HCT116 (cell line): ENCODE measurements at regions not wholly inside any gene's neighbourhood (a gene's known extent, or its start where the extent isn't known, plus 50 kb on each side); places are given as distances from the start of the nearest gene placed in this dataset.

Experiments used
- ATAC-seq: fragments of 200-7000 bp; cut with Tn5 transposase; 2 replicates; pipeline ENCODE4 v1.9.1; 2020; ENCODE audit warnings: mild to moderate bottlenecking, moderate library complexity
- BruUV-seq: library from RNA; stranded (reverse); fragments of 400-500 nt; replicated peaks from 2 replicates; lab custom pipeline; 2021; lab: Mats Ljungman, UMichigan
- CTCF ChIA-PET: fragments of 300-600 bp; sonication (Branson Sonifier 250); formaldehyde crosslinking; loops from one replicate; lab custom pipeline; 2021; ENCODE audit warnings: antibody characterized with exemption; lab: Charles Lee
- POLR2A ChIA-PET: fragments of 300-600, 350-600 bp; sonication (Branson Sonifier 250); formaldehyde crosslinking; loops from one replicate; lab custom pipeline; 2021; ENCODE audit warnings: antibody characterized with exemption; lab: Charles Lee
- RAD21 ChIA-PET, 2 experiments: fragments of 300-600 bp; sonication (Branson Sonifier 250); formaldehyde crosslinking; loops; one replicate each; lab custom pipeline; 2023; ENCODE audit warnings: low total read pairs in 2 of 2; ENCODE audit not compliant: uncharacterized antibody in 2 of 2, unreplicated experiment in 2 of 2, low non-redundant PET in 1 of 2; lab: Charles Lee
- DNase-seq: peaks from one replicate; pipeline ENCODE4 v3.0.0-alpha.2; 2010; ENCODE audit warnings: low read depth, low spot score
- H2AFZ ChIP-seq: fragments of 200-600 bp; shearing (Covaris generic), sonication (generic); 2 replicates; pipeline ENCODE4 v1.6.1; 2017; ENCODE audit warnings: low read depth, mixed run types, mixed read lengths, antibody characterized with exemption, low read length; ENCODE audit not compliant: poor library complexity, severe bottlenecking
- H3K27ac ChIP-seq: 2 replicates; pipeline ENCODE4 v1.5.1; 2012; ENCODE audit warnings: low read depth, low read length
- H3K27me3 ChIP-seq: fragments of 200-600 bp; sonication (generic); 2 replicates; pipeline ENCODE4 v1.6.1; 2016; ENCODE audit warnings: mixed run types, low read length, mixed read lengths; ENCODE audit not compliant: insufficient read depth
- H3K36me3 ChIP-seq, 2 experiments: fragments of 200-500 bp in 1 of 2; fragments of 200-600 bp in 1 of 2; sonication (Bioruptor generic) in 1 of 2; sonication (generic) in 1 of 2; 2 replicates each; pipeline versions ENCODE4 v1.5.1 to v1.6.1; 2014 to 2016; ENCODE audit warnings: low read length in 2 of 2, inconsistent platforms in 1 of 2, mixed read lengths in 1 of 2, mixed run types in 1 of 2; ENCODE audit not compliant: insufficient read depth in 2 of 2, control insufficient read depth in 1 of 2
- H3K4me1 ChIP-seq, 2 experiments: fragments of 200-600 bp in 1 of 2; sonication (generic) in 1 of 2; 2 replicates each; pipeline versions ENCODE4 v1.5.1 to v1.6.1; 2012 to 2017; ENCODE audit warnings: low read length in 2 of 2, inconsistent platforms in 1 of 2, mild to moderate bottlenecking in 1 of 2, mixed read lengths in 1 of 2, mixed run types in 1 of 2, moderate library complexity in 1 of 2; ENCODE audit not compliant: insufficient read depth in 2 of 2, control insufficient read depth in 1 of 2
- H3K4me2 ChIP-seq: fragments of 200-600 bp; sonication (generic); 2 replicates; pipeline ENCODE4 v1.6.1; 2017; ENCODE audit warnings: mixed run types, low read length, mixed read lengths
- H3K4me3 ChIP-seq, 2 experiments: fragments of 200-600 bp in 1 of 2; sonication (generic) in 1 of 2; replicated peaks in 1 of 2; 2 replicates each; pipeline ENCODE4 v1.5.1; 2011 to 2016; ENCODE audit warnings: low read length in 2 of 2, control low read depth in 1 of 2, low read depth in 1 of 2, mild to moderate bottlenecking in 1 of 2, mixed read lengths in 1 of 2, mixed run types in 1 of 2
- H3K79me2 ChIP-seq: fragments of 200-600 bp; sonication (generic); 2 replicates; pipeline ENCODE4 v1.6.1; 2017; ENCODE audit warnings: mild to moderate bottlenecking, mixed run types, low read length, moderate library complexity, mixed read lengths; ENCODE audit not compliant: insufficient read depth
- H3K9ac ChIP-seq: fragments of 200-600 bp; sonication (generic); 2 replicates; pipeline ENCODE4 v1.6.1; 2016; ENCODE audit warnings: low read length, mixed read lengths
- H3K9me2 ChIP-seq: fragments of 200-600 bp; sonication (generic), shearing (Covaris generic); 2 replicates; pipeline ENCODE4 v1.6.1; 2017; ENCODE audit warnings: mixed run types, mild to moderate bottlenecking, moderate library complexity; ENCODE audit not compliant: insufficient read depth
- H3K9me3 ChIP-seq, 2 experiments: fragments of 200-500 bp in 1 of 2; fragments of 200-600 bp in 1 of 2; sonication (Bioruptor generic) in 1 of 2; sonication (generic) in 1 of 2; 2 replicates each; pipeline ENCODE4 v1.6.1; 2014 to 2017; ENCODE audit warnings: low read length in 2 of 2, mixed read lengths in 2 of 2, inconsistent platforms in 1 of 2, low read depth in 1 of 2, mild to moderate bottlenecking in 1 of 2, mixed run types in 1 of 2, moderate library complexity in 1 of 2; ENCODE audit not compliant: control insufficient read depth in 1 of 2, insufficient read depth in 1 of 2
- H4K20me1 ChIP-seq: fragments of 200-600 bp; sonication (generic), shearing (Covaris generic); 2 replicates; pipeline ENCODE4 v1.6.1; 2017; ENCODE audit warnings: mixed run types, mild to moderate bottlenecking, moderate library complexity; ENCODE audit not compliant: insufficient read depth
- CBX3 ChIP-seq: IDR thresholded peaks from 2 replicates; pipeline ENCODE4 v1.6.1; 2012; ENCODE audit warnings: low read depth
- CEBPB ChIP-seq: IDR thresholded peaks from 2 replicates; pipeline ENCODE4 v1.6.1; 2012; ENCODE audit warnings: low read depth
- EGR1 ChIP-seq: IDR thresholded peaks from 2 replicates; pipeline ENCODE4 v1.6.1; 2012; ENCODE audit warnings: low read depth
- ELF1 ChIP-seq: IDR thresholded peaks from 2 replicates; pipeline ENCODE4 v1.6.1; 2012; ENCODE audit warnings: low read depth, borderline replicate concordance
- EZH2 ChIP-seq: fragments of 200-600 bp; sonication (generic); IDR thresholded peaks from 2 replicates; pipeline ENCODE4 v1.6.1; 2017; ENCODE audit warnings: antibody characterized with exemption, mixed run types
- EZH2phosphoT487 ChIP-seq: fragments of 200-600 bp; IDR thresholded peaks from 2 replicates; pipeline ENCODE4 v1.6.1; 2018; ENCODE audit warnings: antibody characterized with exemption, borderline replicate concordance
- JUND ChIP-seq: IDR thresholded peaks from 2 replicates; pipeline ENCODE4 v1.6.1; 2012
- MAX ChIP-seq: IDR thresholded peaks from 2 replicates; pipeline ENCODE4 v1.6.1; 2012
- POLR2A ChIP-seq: IDR thresholded peaks from 2 replicates; pipeline ENCODE4 v1.7.0; 2011; ENCODE audit warnings: borderline replicate concordance; ENCODE audit not compliant: insufficient read depth, insufficient read length; ENCODE audit errors: extremely low read depth
- POLR2AphosphoS5 ChIP-seq: IDR thresholded peaks from 2 replicates; pipeline ENCODE4 v1.6.1; 2011; ENCODE audit warnings: mild to moderate bottlenecking, low read depth, low read length, moderate library complexity
- RAD21 ChIP-seq: IDR thresholded peaks from 2 replicates; pipeline ENCODE4 v1.6.1; 2012; ENCODE audit warnings: low read depth, mild to moderate bottlenecking
- SIN3A ChIP-seq: IDR thresholded peaks from 2 replicates; pipeline ENCODE4 v1.6.1; 2012; ENCODE audit warnings: low read depth
- SP1 ChIP-seq: IDR thresholded peaks from 2 replicates; pipeline ENCODE4 v1.6.1; 2012; ENCODE audit warnings: low read depth
- SRF ChIP-seq: IDR thresholded peaks from 2 replicates; pipeline ENCODE4 v1.6.1; 2012; ENCODE audit warnings: low read depth
- TCF7L2 ChIP-seq: IDR thresholded peaks from 2 replicates; pipeline ENCODE4 v1.7.0; 2011; ENCODE audit warnings: borderline replicate concordance, inconsistent platforms; ENCODE audit not compliant: insufficient read depth, insufficient read length; ENCODE audit errors: extremely low read depth
- YY1 ChIP-seq: IDR thresholded peaks from 2 replicates; pipeline ENCODE4 v1.6.1; 2011; ENCODE audit warnings: low read length, low read depth, moderate library complexity, mild to moderate bottlenecking; ENCODE audit not compliant: insufficient replicate concordance; ENCODE audit errors: extremely low read depth
- ZFX ChIP-seq: fragments of 450-650 bp; IDR thresholded peaks from 2 replicates; pipeline ENCODE4 v1.6.1; 2017
- ZNF274 ChIP-seq: fragments of 200-500 bp; sonication (Bioruptor generic); IDR thresholded peaks from 2 replicates; pipeline ENCODE4 v1.6.1; 2014; ENCODE audit warnings: mild to moderate bottlenecking, low read depth, low read length, inconsistent platforms
- intact Hi-C: fragments of 100-400 bp; cut with micrococcal nuclease; formaldehyde crosslinking; loops from 2 replicates; pipeline ENCODE4 v1.10.0; 2022
- TF ChIP-seq, protein P1 (sequence below), 3 experiments: fragments of 200-600 bp in 1 of 3; sonication (generic) in 1 of 3; IDR thresholded peaks in 2 of 3; conservative IDR thresholded peaks in 1 of 3; 2 replicates each; pipeline ENCODE4 v1.5.1; 2012 to 2017; ENCODE audit warnings: low read depth in 2 of 3, low read length in 2 of 3, antibody characterized with exemption in 1 of 3, borderline replicate concordance in 1 of 3, control low read depth in 1 of 3, mild to moderate bottlenecking in 1 of 3, mixed read lengths in 1 of 3, mixed run types in 1 of 3, moderate library complexity in 1 of 3; ENCODE audit not compliant: insufficient read depth in 1 of 3
- TF ChIP-seq, protein P2 (sequence below): IDR thresholded peaks from 2 replicates; pipeline ENCODE4 v1.6.1; 2011; ENCODE audit warnings: mild to moderate bottlenecking, low read length, moderate library complexity; ENCODE audit not compliant: insufficient replicate concordance; ENCODE audit errors: extremely low read depth

DNA sequence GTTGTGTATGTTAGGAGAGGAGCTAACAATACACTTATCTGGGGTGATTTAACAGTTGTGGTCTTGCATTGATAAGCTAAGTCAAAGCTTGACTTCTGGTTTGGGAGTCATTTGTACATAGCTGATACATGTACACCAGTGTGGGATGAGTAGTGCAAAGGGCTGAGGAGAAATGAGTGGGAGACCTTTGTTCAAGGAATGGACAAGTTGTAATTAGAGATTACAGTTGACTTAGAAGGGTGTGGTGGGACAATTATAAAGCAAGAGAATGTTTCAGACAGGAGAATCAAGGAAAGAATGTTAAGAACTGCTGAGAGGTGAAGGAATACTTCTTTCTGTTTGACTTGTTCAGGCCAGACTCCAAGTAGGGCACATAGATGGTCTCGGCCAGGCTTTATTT is 209.7 kb upstream of the STEAP4 start:
- Histone ChIP-seq H3K9me3 (no peaks in the 10 kb centered on the region), H3K9ac (no peak overlapping the region), H3K27me3 (no peaks in the 10 kb centered on the region), H3K4me3 (no peak overlapping the region), H3K9me2 (no peaks in the 10 kb centered on the region), H3K79me2 (no peaks in the 10 kb centered on the region), H4K20me1 (no peaks in the 10 kb centered on the region), H2AFZ (no peak overlapping the region), H3K27ac (no peak overlapping the region), H3K4me1 (no peaks in the 10 kb centered on the region), H3K36me3 (no peaks in the 10 kb centered on the region), H3K4me2 (no peak overlapping the region)
- no TSS peak for BruUV-seq
- DNase-seq (no peak), ATAC-seq (no peak)
- intact Hi-C loops: no loop called here
- ChIA-PET CTCF (no interaction called here), RAD21 (no interaction called here), POLR2A (no interaction called here)
- TF ChIP-seq, protein P1, sequence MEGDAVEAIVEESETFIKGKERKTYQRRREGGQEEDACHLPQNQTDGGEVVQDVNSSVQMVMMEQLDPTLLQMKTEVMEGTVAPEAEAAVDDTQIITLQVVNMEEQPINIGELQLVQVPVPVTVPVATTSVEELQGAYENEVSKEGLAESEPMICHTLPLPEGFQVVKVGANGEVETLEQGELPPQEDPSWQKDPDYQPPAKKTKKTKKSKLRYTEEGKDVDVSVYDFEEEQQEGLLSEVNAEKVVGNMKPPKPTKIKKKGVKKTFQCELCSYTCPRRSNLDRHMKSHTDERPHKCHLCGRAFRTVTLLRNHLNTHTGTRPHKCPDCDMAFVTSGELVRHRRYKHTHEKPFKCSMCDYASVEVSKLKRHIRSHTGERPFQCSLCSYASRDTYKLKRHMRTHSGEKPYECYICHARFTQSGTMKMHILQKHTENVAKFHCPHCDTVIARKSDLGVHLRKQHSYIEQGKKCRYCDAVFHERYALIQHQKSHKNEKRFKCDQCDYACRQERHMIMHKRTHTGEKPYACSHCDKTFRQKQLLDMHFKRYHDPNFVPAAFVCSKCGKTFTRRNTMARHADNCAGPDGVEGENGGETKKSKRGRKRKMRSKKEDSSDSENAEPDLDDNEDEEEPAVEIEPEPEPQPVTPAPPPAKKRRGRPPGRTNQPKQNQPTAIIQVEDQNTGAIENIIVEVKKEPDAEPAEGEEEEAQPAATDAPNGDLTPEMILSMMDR (IDR thresholded peaks at IDR 0.05 in 2 of 3, conservative IDR thresholded peaks at IDR 0.05 in 1 of 3; ENCODE audit: borderline replicate concordance in 1 of 3, insufficient read depth in 1 of 3, low read depth in 2 of 3, low read length in 2 of 3): no peak
- TF ChIP-seq EZH2: no peak
- TF ChIP-seq ZNF274: no peak
- TF ChIP-seq TCF7L2: no peak
- no peak for TF ChIP-seq JUND
- TF ChIP-seq EGR1: no peak
- no peak for TF ChIP-seq ZFX
- TF ChIP-seq SRF: no peak
- TF ChIP-seq, protein P2, sequence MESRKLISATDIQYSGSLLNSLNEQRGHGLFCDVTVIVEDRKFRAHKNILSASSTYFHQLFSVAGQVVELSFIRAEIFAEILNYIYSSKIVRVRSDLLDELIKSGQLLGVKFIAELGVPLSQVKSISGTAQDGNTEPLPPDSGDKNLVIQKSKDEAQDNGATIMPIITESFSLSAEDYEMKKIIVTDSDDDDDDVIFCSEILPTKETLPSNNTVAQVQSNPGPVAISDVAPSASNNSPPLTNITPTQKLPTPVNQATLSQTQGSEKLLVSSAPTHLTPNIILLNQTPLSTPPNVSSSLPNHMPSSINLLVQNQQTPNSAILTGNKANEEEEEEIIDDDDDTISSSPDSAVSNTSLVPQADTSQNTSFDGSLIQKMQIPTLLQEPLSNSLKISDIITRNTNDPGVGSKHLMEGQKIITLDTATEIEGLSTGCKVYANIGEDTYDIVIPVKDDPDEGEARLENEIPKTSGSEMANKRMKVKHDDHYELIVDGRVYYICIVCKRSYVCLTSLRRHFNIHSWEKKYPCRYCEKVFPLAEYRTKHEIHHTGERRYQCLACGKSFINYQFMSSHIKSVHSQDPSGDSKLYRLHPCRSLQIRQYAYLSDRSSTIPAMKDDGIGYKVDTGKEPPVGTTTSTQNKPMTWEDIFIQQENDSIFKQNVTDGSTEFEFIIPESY: no peak
- no peak for TF ChIP-seq RAD21
- no peak for TF ChIP-seq CBX3
- no peak for TF ChIP-seq POLR2A
- no peak for TF ChIP-seq POLR2AphosphoS5
- no peak for TF ChIP-seq CEBPB
- no peak for TF ChIP-seq SP1
- TF ChIP-seq EZH2phosphoT487: no peak
- TF ChIP-seq SIN3A: no peak
- TF ChIP-seq MAX: no peak
- no peak for TF ChIP-seq YY1
- no peak for TF ChIP-seq ELF1
